H1 (cell line): ENCODE measurements at regions not wholly inside any gene's neighbourhood (a gene's known extent, or its start where the extent isn't known, plus 50 kb on each side); places are given as distances from the start of the nearest gene placed in this dataset.

Experiments used
- CTCF ChIA-PET: fragments of 300-600 bp; sonication (Branson Sonifier 250); formaldehyde crosslinking; loops from one replicate; lab custom pipeline; 2021; ENCODE audit not compliant: partially characterized antibody; lab: Charles Lee
- POLR2A ChIA-PET: fragments of 300-600 bp; sonication (Branson Sonifier 250); formaldehyde crosslinking; loops from one replicate; lab custom pipeline; 2021; ENCODE audit warnings: inconsistent platforms; ENCODE audit not compliant: partially characterized antibody; lab: Charles Lee
- DNase-seq, 2 experiments: peaks; one replicate each; pipeline versions ENCODE4 v3.0.0 to v3.0.0-alpha.2; 2010 to 2022; ENCODE audit warnings: low spot score in 2 of 2, low read depth in 1 of 2, mixed read lengths in 1 of 2
- FAIRE-seq: peaks from 2 replicates; lab custom pipeline; 2011; peaks lifted over from hg19 to GRCh38; lab: Jason Lieb, UNC
- H2AFZ ChIP-seq: 2 replicates; pipeline ENCODE4 v1.8.1; 2012; ENCODE audit warnings: low read length, inconsistent platforms
- H2AK5ac ChIP-seq: 2 replicates; pipeline ENCODE4 v1.6.1; 2013; ENCODE audit warnings: low read depth, low read length
- H2BK120ac ChIP-seq: replicated peaks from 2 replicates; pipeline ENCODE3; 2013; ENCODE audit warnings: low read depth, low read length, inconsistent platforms
- H2BK12ac ChIP-seq: 2 replicates; pipeline ENCODE4 v1.6.1; 2013; ENCODE audit warnings: low read depth, low read length
- H2BK15ac ChIP-seq: 2 replicates; pipeline ENCODE4 v1.6.1; 2013; ENCODE audit warnings: low read length
- H2BK20ac ChIP-seq: 2 replicates; pipeline ENCODE4 v1.6.1; 2013; ENCODE audit warnings: low read length
- H2BK5ac ChIP-seq: 2 replicates; pipeline ENCODE4 v1.6.1; 2013; ENCODE audit warnings: low read depth, low read length
- H3K14ac ChIP-seq: 2 replicates; pipeline ENCODE4 v1.6.1; 2013; ENCODE audit warnings: inconsistent platforms; ENCODE audit not compliant: insufficient read length
- H3K18ac ChIP-seq: 2 replicates; pipeline ENCODE4 v1.6.1; 2013; ENCODE audit warnings: low read length; ENCODE audit errors: extremely low read depth
- H3K23ac ChIP-seq: 2 replicates; pipeline ENCODE4 v1.6.1; 2013; ENCODE audit warnings: inconsistent platforms; ENCODE audit not compliant: insufficient read length
- H3K23me2 ChIP-seq: 2 replicates; pipeline ENCODE4 v1.6.1; 2013; ENCODE audit warnings: low read depth, low read length
- H3K27ac ChIP-seq: 2 replicates; pipeline ENCODE4 v1.6.1; 2011; ENCODE audit warnings: low read depth, low read length, inconsistent platforms
- H3K27me3 ChIP-seq, 4 experiments: replicated peaks in 1 of 4; 1 replicate in 1 of 4; 2 replicates in 3 of 4; pipeline versions ENCODE4 v1.6.1 to v1.8.1; 2011 to 2013; ENCODE audit warnings: low read length in 3 of 4, mild to moderate bottlenecking in 3 of 4, inconsistent platforms in 2 of 4, mixed read lengths in 2 of 4, moderate library complexity in 1 of 4; ENCODE audit not compliant: control insufficient read depth in 3 of 4, insufficient read depth in 3 of 4; ENCODE audit errors: extremely low read depth in 1 of 4
- H3K36me3 ChIP-seq, 4 experiments: 2 replicates each; pipeline versions ENCODE4 v1.6.1 to v1.8.1; 2011 to 2013; ENCODE audit warnings: mild to moderate bottlenecking in 4 of 4, low read length in 3 of 4, moderate library complexity in 2 of 4, control low read depth in 1 of 4, inconsistent platforms in 1 of 4; ENCODE audit not compliant: insufficient read depth in 4 of 4, control insufficient read depth in 2 of 4
- H3K4ac ChIP-seq: replicated peaks from 2 replicates; pipeline ENCODE3; 2013; ENCODE audit warnings: low read length, low read depth, mixed read lengths, inconsistent platforms; ENCODE audit not compliant: insufficient read length
- H3K4me1 ChIP-seq, 4 experiments: replicated peaks in 1 of 4; 1 replicate in 1 of 4; 2 replicates in 3 of 4; pipeline versions ENCODE4 v1.6.1 to v1.8.1; 2011 to 2013; ENCODE audit warnings: low read length in 3 of 4, inconsistent platforms in 2 of 4, mixed read lengths in 1 of 4; ENCODE audit not compliant: insufficient read depth in 4 of 4, control insufficient read depth in 3 of 4
- H3K4me2 ChIP-seq, 2 experiments: 2 replicates each; pipeline versions ENCODE4 v1.6.1 to v1.8.1; 2011 to 2013; ENCODE audit warnings: low read depth in 2 of 2, low read length in 2 of 2, control low read depth in 1 of 2, inconsistent platforms in 1 of 2, mild to moderate bottlenecking in 1 of 2; ENCODE audit not compliant: insufficient read depth in 1 of 2
- H3K4me3 ChIP-seq, 4 experiments: fragments of 200-600, 300-600 bp in 1 of 4; sonication (generic), shearing (Covaris generic), sonication (Bioruptor Twin) in 1 of 4; 2 replicates each; pipeline versions ENCODE4 v1.5.1 to v1.8.1; 2011 to 2016; ENCODE audit warnings: low read length in 4 of 4, low read depth in 3 of 4, control low read depth in 2 of 4, inconsistent platforms in 2 of 4, mild to moderate bottlenecking in 2 of 4, mixed read lengths in 1 of 4, moderate library complexity in 1 of 4; ENCODE audit not compliant: insufficient read depth in 2 of 4; ENCODE audit errors: extremely low read depth in 1 of 4
- H3K56ac ChIP-seq: replicated peaks from 2 replicates; pipeline ENCODE3; 2013; ENCODE audit warnings: low read depth, mild to moderate bottlenecking, mixed read lengths, low read length, inconsistent platforms; ENCODE audit not compliant: insufficient read length
- H3K79me1 ChIP-seq: 2 replicates; pipeline ENCODE4 v1.6.1; 2013; ENCODE audit warnings: low read depth, low read length, control low read depth
- H3K79me2 ChIP-seq, 2 experiments: 2 replicates each; pipeline versions ENCODE4 v1.6.1 to v1.8.1; 2012 to 2013; ENCODE audit warnings: low read length in 2 of 2, mild to moderate bottlenecking in 2 of 2, inconsistent platforms in 1 of 2; ENCODE audit not compliant: insufficient read depth in 2 of 2, control insufficient read depth in 1 of 2
- H3K9ac ChIP-seq, 4 experiments: replicated peaks in 1 of 4; 1 replicate in 1 of 4; 2 replicates in 3 of 4; pipeline versions ENCODE4 v1.6.1 to v1.8.1; 2011 to 2013; ENCODE audit warnings: low read depth in 3 of 4, low read length in 3 of 4, control low read depth in 2 of 4, mild to moderate bottlenecking in 2 of 4, moderate library complexity in 2 of 4, inconsistent platforms in 1 of 4; ENCODE audit errors: extremely low read depth in 1 of 4
- H3K9me3 ChIP-seq, 2 experiments: 2 replicates each; pipeline versions ENCODE4 v1.6.1 to v1.8.1; 2012 to 2013; ENCODE audit warnings: mild to moderate bottlenecking in 2 of 2, moderate library complexity in 2 of 2, control low read depth in 1 of 2, inconsistent platforms in 1 of 2, low read depth in 1 of 2, low read length in 1 of 2, mixed read lengths in 1 of 2; ENCODE audit not compliant: insufficient read depth in 2 of 2
- H4K20me1 ChIP-seq, 2 experiments: replicated peaks in 1 of 2; 2 replicates each; pipeline versions ENCODE3 to v1.8.1; 2011 to 2013; ENCODE audit warnings: inconsistent platforms in 2 of 2, low read length in 2 of 2, mild to moderate bottlenecking in 1 of 2; ENCODE audit not compliant: insufficient read depth in 2 of 2, control insufficient read depth in 1 of 2
- H4K5ac ChIP-seq: 2 replicates; pipeline ENCODE4 v1.6.1; 2013; ENCODE audit warnings: low read length, low read depth, mixed read lengths, inconsistent platforms; ENCODE audit not compliant: insufficient read length
- H4K8ac ChIP-seq: 2 replicates; pipeline ENCODE4 v1.8.0; 2013; ENCODE audit warnings: mild to moderate bottlenecking, moderate library complexity, low read length, inconsistent platforms; ENCODE audit not compliant: insufficient read depth; ENCODE audit errors: extremely low read depth
- H4K91ac ChIP-seq: replicated peaks from 2 replicates; pipeline ENCODE3; 2013; ENCODE audit warnings: low read length, mixed read lengths, inconsistent platforms; ENCODE audit not compliant: insufficient read length
- BACH1 ChIP-seq: IDR thresholded peaks from 2 replicates; pipeline ENCODE4 v1.6.1; 2012; ENCODE audit warnings: low read length, improper control_type of control experiment
- BRCA1 ChIP-seq: IDR thresholded peaks from 2 replicates; pipeline ENCODE4 v1.6.1; 2012; ENCODE audit warnings: low read depth, low read length, improper control_type of control experiment
- EZH2 ChIP-seq: fragments of 200-600 bp; sonication (generic); IDR thresholded peaks from 2 replicates; pipeline ENCODE4 v1.7.1; 2012; ENCODE audit warnings: low read depth, mild to moderate bottlenecking, moderate library complexity, low read length, inconsistent platforms; ENCODE audit not compliant: severe bottlenecking
- FOSL1 ChIP-seq: IDR thresholded peaks from 2 replicates; pipeline ENCODE4 v1.6.1; 2011; ENCODE audit warnings: mild to moderate bottlenecking, low read depth, low read length, moderate library complexity; ENCODE audit not compliant: insufficient read depth
- RNF2 ChIP-seq: fragments of 200-900, 300-1000 bp; sonication (generic); IDR thresholded peaks from 2 replicates; pipeline ENCODE4 v1.7.1; 2016; ENCODE audit warnings: borderline replicate concordance, low read depth, mild to moderate bottlenecking, antibody characterized with exemption, low read length; ENCODE audit not compliant: poor library complexity, severe bottlenecking; ENCODE audit errors: missing control alignments
- SIN3A ChIP-seq, 2 experiments: IDR thresholded peaks in 1 of 2; conservative IDR thresholded peaks in 1 of 2; 2 replicates each; pipeline ENCODE4 v1.6.1; 2011 to 2012; ENCODE audit warnings: low read length in 2 of 2, improper control_type of control experiment in 1 of 2, low read depth in 1 of 2, mild to moderate bottlenecking in 1 of 2
- TCF12 ChIP-seq: IDR thresholded peaks from 2 replicates; pipeline ENCODE4 v1.6.1; 2011; ENCODE audit warnings: low read depth, mild to moderate bottlenecking, low read length
- WGBS, 2 experiments: shearing (Covaris generic) in 1 of 2; methylation state at CpG; one replicate each; pipeline versions ENCODE4 v1.1.6 to v1.1.7; 2013 to 2015; ENCODE audit warnings: low lambda C conversion rate in 2 of 2, mixed read lengths in 2 of 2, inconsistent platforms in 1 of 2, low coverage in 1 of 2, missing lambda C conversion rate in 1 of 2; ENCODE audit not compliant: insufficient replicate concordance in 2 of 2, insufficient coverage in 1 of 2, insufficient read length in 1 of 2; ENCODE audit errors: extremely low coverage in 1 of 2, missing lambda C conversion rate in 1 of 2; 5-methylcytosine and 5-hydroxymethylcytosine counted together
- TF ChIP-seq, protein P1 (sequence below), 3 experiments: IDR thresholded peaks; 1 replicate in 2 of 3; 2 replicates in 1 of 3; pipeline versions ENCODE4 v1.5.1 to v1.6.1; 2011; ENCODE audit warnings: low read length in 3 of 3, mild to moderate bottlenecking in 3 of 3, inconsistent platforms in 2 of 3, low read depth in 1 of 3, moderate library complexity in 1 of 3; ENCODE audit not compliant: insufficient read depth in 1 of 3; ENCODE audit errors: control extremely low read depth in 1 of 3

DNA sequence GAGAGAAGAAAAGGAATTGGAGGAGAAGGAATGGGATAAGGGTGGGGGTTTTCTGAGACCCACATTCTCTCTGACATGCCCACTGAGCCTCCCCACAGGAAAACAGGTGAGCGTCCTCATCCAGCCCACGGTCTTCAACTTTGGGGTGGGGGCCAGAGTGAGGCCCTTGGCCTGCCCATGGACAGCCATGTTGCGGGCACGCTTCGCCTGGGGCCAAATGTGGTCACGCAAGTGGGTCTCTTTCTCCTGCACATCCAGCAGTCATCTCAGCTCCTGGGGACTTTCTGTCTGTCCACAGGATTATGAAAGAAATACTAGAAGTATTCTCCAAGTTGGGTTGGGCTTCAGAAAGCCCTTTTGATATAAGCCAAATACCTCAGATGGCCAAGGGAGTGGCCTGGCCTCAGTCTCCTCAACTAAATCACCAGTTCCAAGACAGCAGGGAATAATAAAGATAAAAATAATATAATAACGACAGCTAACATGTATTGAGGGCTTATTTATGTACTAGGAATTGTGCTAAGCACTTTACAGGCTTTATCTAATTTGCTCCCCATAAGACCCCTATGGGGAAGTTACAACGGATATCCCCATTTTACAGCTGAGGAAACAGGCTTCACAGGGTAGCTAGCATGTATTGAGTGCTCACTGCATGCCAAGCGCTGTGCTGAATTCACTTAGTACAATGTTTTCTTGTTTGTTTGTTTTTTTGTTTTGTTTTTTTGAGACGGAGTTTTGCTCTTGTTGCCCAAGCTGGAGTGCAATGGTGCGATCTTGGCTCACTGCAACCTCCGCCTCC, 57.2 kb upstream of the LBX1 start:
- Histone ChIP-seq H4K5ac (no peak overlapping the region), H3K36me3 (no peaks in the 10 kb centered on the region), H3K4me1 (peaks cover 40 to 55% (median 42%) of the 10 kb centered on the region in 4 experiments), H2BK20ac (peak overlapping the region; percentile 24), H3K27ac (no peak overlapping the region), H4K20me1 (peaks cover 0 to 1% of the 10 kb centered on the region in 2 experiments), H3K4ac (no peak overlapping the region), H3K23ac (no peak overlapping the region), H2AK5ac (no peak overlapping the region), H4K8ac (no peak overlapping the region), H2BK120ac (no peak overlapping the region), H2AFZ (no peak overlapping the region), H3K4me2 (peak overlapping the region; percentile 56 to 82), H3K14ac (no peak overlapping the region), H2BK12ac (peak overlapping the region; percentile 60; the same call in 1 of the 2 replicates), H3K79me1 (no peaks in the 10 kb centered on the region), H3K23me2 (peaks cover 14% of the 10 kb centered on the region; the same call in 1 of the 2 replicates), H4K91ac (no peak overlapping the region), H3K56ac (no peak overlapping the region), H3K9ac (no peak overlapping the region), H3K4me3 (peak overlapping the region in 3 of 4 experiments; percentile 4 to 39 (median 17); a peak in 3 of 8 replicates), H3K79me2 (no peaks in the 10 kb centered on the region), H2BK15ac (no peak overlapping the region; the same call in 1 of the 2 replicates), H3K9me3 (no peaks in the 10 kb centered on the region), H2BK5ac (peak overlapping the region; percentile 69; the same call in 1 of the 2 replicates), H3K18ac (peak overlapping the region; percentile 66; the same call in 1 of the 2 replicates), H3K27me3 (peaks cover 55 to 94% (median 86%) of the 10 kb centered on the region in 4 experiments)
- POLR2A ChIA-PET, result interaction anchor here (1.4 to 1.5 kb wide), 2 partner anchors 68 to 157 kb away, joined by 3 read pairs; no protein-coding TSS in a partner anchor
- DNase-seq (peak in 1 of 2 experiments; percentile 60), FAIRE-seq (no peak)
- WGBS, 2 experiments, result 38% methylated on average over 12 of the region's 12 CpGs; no CpG with 5 or more reads in 1 of the 2 experiments
- CTCF ChIA-PET, result interaction anchor here (0.9 to 11.0 kb wide), 9 partner anchors 9 to 284 kb away, joined by 3 to 317 read pairs (median 3); no protein-coding TSS in a partner anchor
- TF ChIP-seq TCF12 (no peak), BRCA1 (no peak), BACH1 (0 out of 2 replicates have a peak, but pooled peaks have one; percentile 8), RNF2 (no peak), EZH2 (peak; percentile 19), SIN3A (conservative IDR thresholded peaks at IDR 0.05 in 1 of 2, IDR thresholded peaks at IDR 0.05 in 1 of 2; ENCODE audit: low read depth in 1 of 2, low read length in 2 of 2) (no peak), FOSL1 (no peak)
- TF ChIP-seq, protein P1, sequence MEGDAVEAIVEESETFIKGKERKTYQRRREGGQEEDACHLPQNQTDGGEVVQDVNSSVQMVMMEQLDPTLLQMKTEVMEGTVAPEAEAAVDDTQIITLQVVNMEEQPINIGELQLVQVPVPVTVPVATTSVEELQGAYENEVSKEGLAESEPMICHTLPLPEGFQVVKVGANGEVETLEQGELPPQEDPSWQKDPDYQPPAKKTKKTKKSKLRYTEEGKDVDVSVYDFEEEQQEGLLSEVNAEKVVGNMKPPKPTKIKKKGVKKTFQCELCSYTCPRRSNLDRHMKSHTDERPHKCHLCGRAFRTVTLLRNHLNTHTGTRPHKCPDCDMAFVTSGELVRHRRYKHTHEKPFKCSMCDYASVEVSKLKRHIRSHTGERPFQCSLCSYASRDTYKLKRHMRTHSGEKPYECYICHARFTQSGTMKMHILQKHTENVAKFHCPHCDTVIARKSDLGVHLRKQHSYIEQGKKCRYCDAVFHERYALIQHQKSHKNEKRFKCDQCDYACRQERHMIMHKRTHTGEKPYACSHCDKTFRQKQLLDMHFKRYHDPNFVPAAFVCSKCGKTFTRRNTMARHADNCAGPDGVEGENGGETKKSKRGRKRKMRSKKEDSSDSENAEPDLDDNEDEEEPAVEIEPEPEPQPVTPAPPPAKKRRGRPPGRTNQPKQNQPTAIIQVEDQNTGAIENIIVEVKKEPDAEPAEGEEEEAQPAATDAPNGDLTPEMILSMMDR (IDR thresholded peaks at IDR 0.05; ENCODE audit: control extremely low read depth in 1 of 3, insufficient read depth in 1 of 3, low read depth in 1 of 3, low read length in 3 of 3), result no peak
